ENCODE measurements at regions not wholly inside any gene's neighbourhood (a gene's known extent, or its start where the extent isn't known, plus 50 kb on each side); places are given as distances from the start of the nearest gene placed in this dataset.

DNA sequence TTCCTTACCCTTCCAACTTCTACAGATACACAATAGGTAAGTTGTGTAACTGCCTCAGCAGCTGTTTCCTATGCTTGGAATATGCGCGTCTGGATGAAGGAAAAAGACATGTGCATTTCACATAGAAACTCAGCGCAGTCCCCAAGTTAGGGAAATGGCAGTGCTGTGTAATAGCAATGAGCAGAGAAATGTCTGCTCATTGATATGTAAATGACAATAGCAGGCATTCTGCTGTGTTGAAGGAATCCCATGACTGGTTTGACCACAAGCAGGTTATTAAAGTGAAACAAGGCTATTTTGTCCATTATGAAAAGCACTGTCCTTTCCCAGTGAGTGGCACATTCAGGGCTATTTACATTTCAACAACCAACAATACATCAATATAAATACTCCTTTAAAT lies 106.6 kb downstream of the BTG1 start:
- TF ChIP-seq CTCF (IDR thresholded peaks at IDR 0.05) (no peak), POLR2A (IDR thresholded peaks at IDR 0.05) (no peak), EP300 (IDR thresholded peaks at IDR 0.05) (no peak), POLR2AphosphoS5 (IDR thresholded peaks at IDR 0.05) (no peak)
